GM12878 (cell line): ENCODE measurements at regions not wholly inside any gene's neighbourhood (a gene's known extent, or its start where the extent isn't known, plus 50 kb on each side); places are given as distances from the start of the nearest gene placed in this dataset.

Experiments used
- ATF2 ChIP-seq: IDR thresholded peaks from 2 replicates; pipeline ENCODE4 v1.6.1; 2012; ENCODE audit warnings: low read length, inconsistent platforms
- BRCA1 ChIP-seq: IDR thresholded peaks from 2 replicates; pipeline ENCODE4 v1.6.1; 2011; ENCODE audit warnings: low read depth, low read length, improper control_type of control experiment
- HSF1 ChIP-seq: fragments of 150-350 bp; IDR thresholded peaks from 2 replicates; pipeline ENCODE4 v1.6.1; 2014; ENCODE audit warnings: mild to moderate bottlenecking, low read depth, low read length
- IRF5 ChIP-seq: fragments of 450-650 bp; IDR thresholded peaks from 2 replicates; pipeline ENCODE4 v1.6.1; 2017; ENCODE audit warnings: borderline replicate concordance
- LARP7 ChIP-seq: fragments of 450-650 bp; IDR thresholded peaks from 2 replicates; pipeline ENCODE4 v1.6.1; 2017; ENCODE audit warnings: mild to moderate bottlenecking
- MTA2 ChIP-seq: fragments of 450-650 bp; IDR thresholded peaks from 2 replicates; pipeline ENCODE4 v1.6.1; 2016; ENCODE audit warnings: low read depth, mild to moderate bottlenecking, moderate library complexity
- RCOR1 ChIP-seq: conservative IDR thresholded peaks from 2 replicates; pipeline ENCODE4 v1.6.1; 2012; ENCODE audit warnings: low read depth, low read length, improper control_type of control experiment
- RUNX3 ChIP-seq: IDR thresholded peaks from 2 replicates; pipeline ENCODE4 v1.6.1; 2012; ENCODE audit warnings: low read length, inconsistent platforms
- YY1 ChIP-seq: IDR thresholded peaks from 2 replicates; pipeline ENCODE4 v1.6.1; 2011; ENCODE audit warnings: low read depth, mild to moderate bottlenecking, low read length

- peak; percentile 64 for TF ChIP-seq YY1
- no peak for TF ChIP-seq RCOR1
- no peak for TF ChIP-seq MTA2
- TF ChIP-seq IRF5, result no peak
- no peak for TF ChIP-seq LARP7
- peak; percentile 13; the same call in 1 of the 2 replicates for TF ChIP-seq RUNX3
- no peak for TF ChIP-seq HSF1
- TF ChIP-seq BRCA1, result no peak
- no peak for TF ChIP-seq ATF2
Observed at GRCh38 chr3:168165390-168166269, 69.9 kb upstream of the GOLIM4 start (continued).
